IPS DF 4.7 (cell line): ENCODE measurements at regions not wholly inside any gene's neighbourhood (a gene's known extent, or its start where the extent isn't known, plus 50 kb on each side); places are given as distances from the start of the nearest gene placed in this dataset.
"Not testable (repeated sequence)": the region's sequence is repeated elsewhere in the genome, so short reads cannot be mapped to it uniquely, and the experiment has no call there.

ENCODE experiments used
- DNase-seq: peaks from one replicate; pipeline ENCODE4 v3.0.0-alpha.2; 2013; ENCODE audit warnings: low spot score; ENCODE audit errors: extremely low read depth

GRCh38 chr20:12808006-12808567, 200.7 kb upstream of the SPTLC3 start:
- no peak for DNase-seq

DNA sequence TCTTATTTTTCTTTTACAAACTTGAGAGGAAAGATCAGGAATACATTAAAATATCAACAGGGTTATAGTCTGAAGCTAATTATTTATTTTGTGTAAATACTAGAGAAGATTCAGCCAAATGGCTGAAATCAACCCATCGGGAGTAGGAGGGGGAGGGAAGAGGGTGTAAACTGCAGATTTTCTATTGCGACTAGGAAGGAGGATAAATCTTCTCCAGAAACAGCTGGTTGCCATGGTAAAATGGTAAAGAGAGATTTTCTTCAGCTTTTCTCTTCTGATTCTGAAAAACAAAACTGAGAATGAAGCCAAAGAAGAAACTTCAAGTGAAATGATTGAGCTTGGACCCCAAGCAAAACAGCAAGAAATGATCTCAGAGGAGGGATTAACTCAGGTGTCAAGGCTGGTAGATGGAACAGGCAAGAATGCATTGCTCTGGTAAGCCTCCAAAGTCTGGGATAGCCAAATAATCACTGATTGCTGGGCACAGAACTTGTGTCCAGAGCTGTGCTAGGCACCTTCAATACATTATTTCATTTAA, 193.5 kb upstream of the SPTLC3 start:
- DNase-seq = no peak

DNA sequence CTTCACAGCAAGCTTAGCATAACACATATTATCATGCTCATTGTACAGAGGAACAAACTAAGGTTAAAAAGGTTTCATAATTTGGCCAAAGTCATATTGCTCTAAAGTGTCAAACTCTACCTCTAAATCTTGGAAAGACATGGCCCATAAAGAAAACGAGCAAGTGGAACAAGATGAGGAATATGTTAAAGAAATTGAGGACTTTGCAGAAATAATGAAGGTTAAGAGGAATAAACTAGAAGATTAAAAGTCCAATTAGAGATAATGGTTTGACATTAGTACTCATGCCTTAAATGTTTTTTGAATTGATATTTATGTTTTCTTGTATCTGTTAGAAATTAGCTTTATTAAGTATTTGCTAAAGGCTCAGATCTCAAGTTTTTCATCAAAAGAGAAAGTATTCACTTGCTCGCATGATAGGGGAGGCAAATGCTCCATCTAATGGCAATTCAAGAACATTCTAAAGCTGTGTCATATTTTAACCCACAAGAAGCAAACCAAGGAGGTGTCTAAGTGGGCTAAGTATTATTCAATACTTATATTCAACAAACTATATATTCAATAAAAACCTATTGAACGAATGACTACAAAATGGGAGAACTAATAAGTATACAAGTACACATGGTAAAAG, 192.9 kb upstream of the SPTLC3 start:
- DNase-seq = no peak

- DNase-seq = no peak
Measured at GRCh38 chr20:12821249-12821648, 187.5 kb upstream of the SPTLC3 start.

GRCh38 chr20:12823734-12824133, 185.0 kb upstream of the SPTLC3 start:
- no peak for DNase-seq

DNA sequence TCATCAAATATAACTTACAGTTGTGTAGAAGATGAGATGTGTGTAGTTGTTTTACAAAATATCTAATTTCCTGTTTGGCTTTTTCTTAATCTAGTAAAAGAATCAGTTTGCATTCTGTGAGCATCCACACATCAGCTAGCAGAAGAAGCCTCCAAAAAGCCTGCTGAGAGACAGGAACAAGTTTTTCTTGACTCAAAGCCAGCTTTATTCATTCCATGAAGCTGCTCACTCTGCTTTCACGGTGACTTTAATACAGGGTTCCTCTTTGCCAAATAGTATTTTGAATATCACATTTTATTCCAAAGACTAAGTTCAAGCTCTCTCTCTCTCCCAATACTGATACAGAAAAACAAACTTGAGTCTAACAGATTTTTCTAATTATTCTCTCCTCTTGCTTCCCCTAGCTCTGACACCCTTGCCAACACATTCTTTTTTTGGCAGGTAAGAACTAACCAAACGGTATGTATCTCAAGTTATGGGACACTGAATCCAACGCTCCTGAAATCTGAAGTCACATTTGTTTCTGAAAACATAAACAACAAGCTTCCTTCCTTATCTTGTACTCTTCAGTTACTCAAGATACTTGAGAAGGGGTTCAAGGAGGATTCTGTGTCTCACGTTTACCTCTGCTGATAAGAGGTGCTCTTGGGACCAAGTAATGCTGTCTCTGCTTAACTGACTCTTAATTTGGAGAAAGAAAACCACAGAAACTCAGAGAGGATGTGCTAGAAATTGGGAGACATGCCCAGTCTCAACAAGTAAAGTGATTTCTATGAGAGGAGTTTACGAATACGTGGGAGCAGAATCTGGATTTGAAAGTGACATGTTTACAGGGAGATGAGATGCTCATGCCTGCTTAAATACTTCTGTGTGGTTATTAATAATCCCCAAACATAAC, 184.2 kb upstream of the SPTLC3 start:
- DNase-seq = no peak

- DNase-seq = no peak
Measured at GRCh38 chr20:12825226-12825595, 183.6 kb upstream of the SPTLC3 start.

GRCh38 chr20:12827816-12828385, 180.9 kb upstream of the SPTLC3 start:
- DNase-seq = no peak

- no peak for DNase-seq
Measured at GRCh38 chr20:12829170-12829569, 179.6 kb upstream of the SPTLC3 start.

DNA sequence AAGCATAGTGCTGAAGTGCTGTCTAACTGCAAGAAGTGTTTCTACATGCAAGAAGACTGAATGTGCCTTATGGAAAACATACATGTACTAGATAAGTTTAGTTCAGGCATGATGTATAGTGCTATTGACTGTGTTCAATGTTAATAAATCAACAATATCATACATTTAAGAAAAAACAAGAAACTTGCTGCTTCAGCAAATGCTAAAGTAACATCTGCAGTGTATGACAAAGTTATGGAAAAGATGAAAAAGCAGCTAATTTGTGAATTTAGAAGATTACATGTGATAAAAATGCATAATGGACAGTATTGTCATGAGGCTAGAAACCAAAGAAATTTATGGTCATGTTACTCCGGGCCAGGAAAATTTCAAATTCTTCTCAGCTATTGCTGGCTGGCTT, 174.9 kb upstream of the SPTLC3 start:
- no peak for DNase-seq

DNA sequence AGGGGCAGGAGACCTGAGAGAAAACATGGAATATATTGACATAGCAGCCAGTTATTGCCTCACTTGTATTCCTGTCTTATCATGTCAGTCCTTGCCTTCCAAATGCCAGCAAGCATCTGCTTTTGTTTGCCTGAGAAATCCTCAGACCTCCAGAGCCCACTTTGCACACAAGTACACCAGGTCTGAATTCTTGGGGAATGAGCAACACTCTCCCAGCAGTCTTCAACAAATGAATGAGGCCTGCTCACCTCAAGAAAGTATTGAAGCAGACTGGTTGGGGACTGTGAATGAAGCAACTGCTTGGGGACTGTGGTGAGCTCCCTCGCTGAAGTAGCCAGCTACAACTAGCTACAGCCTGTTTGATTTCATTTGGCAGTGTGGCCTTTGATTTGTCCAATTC, 172.8 kb upstream of the SPTLC3 start:
- DNase-seq = no peak

DNA sequence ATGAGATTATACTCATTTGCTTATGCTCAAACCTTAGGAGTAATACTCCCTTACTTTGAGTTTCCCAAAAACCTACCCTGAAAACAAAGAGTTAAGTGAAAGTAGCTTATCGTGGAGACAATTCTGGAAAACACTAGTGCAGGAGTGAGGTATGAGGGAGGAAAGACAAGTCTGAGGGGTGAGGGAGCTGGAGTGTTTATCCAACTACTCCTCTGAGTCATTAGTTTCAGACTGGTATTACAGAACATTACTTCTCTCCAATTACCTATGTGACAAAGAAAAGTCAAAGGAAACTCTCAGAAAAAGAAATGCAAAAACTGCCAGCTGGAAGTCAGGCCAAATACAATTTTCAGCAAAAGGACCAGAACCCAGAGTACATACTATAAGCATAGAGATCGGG, 171.1 kb upstream of the SPTLC3 start:
- DNase-seq = no peak

DNA sequence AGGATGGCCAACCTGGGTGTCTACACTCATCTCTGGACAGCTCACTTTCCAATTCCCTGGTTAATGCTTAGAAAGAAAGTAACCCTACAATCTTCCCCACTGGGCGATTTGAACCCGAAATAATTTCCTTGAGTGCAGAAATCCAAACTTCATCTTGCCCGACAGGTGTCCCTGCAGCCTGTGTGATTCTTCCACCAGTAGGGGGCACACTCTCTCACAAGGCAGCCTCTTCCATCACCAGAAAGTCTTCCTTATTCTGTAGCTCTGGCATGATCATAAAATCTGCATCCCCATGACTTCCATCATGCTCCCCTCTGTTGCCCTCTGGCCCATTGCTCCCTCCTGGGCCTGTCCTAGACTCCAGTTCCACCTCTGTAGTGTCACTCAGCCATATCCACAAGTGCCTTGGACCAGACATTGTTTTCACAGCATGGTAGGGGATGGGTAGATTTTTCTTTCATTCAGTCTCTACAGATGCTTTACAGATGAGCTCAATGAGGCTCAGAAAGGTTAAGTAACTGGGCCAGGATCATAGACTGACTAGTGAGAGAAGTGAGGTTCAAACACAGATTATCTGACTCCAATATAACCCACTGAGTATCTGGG, 170.4 kb upstream of the SPTLC3 start:
- DNase-seq = no peak

DNA sequence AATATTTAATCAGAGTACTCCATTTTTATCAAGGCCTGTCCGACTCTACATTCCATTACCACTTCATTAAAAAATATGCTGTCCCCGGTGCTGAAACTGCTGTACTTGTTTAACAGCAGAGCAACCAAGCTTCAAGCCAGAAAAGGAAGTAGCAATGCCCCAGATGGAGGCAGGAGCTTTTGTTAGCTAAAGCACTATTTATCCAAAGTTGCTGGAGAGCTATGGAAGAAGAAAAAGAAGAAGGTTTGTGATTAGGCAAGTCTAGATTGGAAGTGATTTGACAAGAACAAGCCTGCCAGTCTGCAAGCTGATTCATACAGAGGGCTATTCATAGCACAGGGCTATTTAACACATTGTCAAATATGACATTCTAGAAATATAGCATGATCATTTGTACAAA, 160.9 kb upstream of the SPTLC3 start:
- DNase-seq = no peak

- no peak for DNase-seq
Measured at GRCh38 chr20:12849225-12849910, 159.4 kb upstream of the SPTLC3 start.

DNA sequence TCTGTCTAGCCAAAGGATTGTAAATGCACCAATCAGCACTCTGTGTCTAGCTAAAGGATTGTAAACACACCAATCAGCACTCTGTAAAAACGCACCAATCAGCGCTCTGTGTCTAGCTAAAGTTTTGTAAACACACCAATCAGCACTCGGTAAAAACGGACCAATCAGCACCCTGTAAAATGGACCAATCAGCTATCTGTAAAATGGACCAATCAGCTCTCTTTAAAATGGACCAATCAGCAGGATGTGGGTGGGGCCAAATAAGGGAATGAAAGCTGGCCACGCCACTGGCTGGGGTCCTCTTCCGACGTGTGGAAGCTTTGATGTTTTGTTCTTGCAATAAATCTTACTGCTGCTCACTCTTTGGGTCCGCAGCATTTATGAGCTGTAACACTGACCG, 151.1 kb upstream of the SPTLC3 start:
- DNase-seq = not testable (repeated sequence)

DNA sequence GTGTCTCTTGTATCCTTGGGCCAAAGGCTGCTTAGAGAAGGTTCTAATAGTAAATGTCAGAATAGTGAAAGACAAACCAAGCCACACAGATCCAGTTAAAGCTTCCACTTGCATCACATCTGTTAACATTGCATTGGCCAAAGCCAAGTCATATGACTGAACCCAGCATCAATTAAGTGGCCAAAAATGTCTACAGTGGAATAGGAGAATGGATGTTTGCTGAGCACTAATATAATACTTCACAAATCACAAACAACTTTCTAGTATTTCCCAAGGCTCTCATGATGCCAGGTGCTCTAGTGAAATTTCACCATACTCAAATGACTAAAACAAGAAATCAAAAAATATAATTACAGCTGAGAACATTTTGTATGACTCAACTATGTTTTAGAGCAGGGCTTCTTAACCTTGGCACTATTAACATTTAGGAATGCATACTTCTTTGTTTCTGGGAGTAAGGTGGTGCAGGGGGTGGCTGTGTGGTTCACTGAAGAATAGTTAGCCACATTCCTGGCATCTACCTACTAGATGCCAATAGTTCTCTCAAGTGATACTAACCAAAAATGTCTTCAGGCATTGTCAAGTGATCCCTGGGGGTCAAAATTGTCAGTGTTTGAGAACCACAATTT, 148.0 kb upstream of the SPTLC3 start:
- no peak for DNase-seq

DNA sequence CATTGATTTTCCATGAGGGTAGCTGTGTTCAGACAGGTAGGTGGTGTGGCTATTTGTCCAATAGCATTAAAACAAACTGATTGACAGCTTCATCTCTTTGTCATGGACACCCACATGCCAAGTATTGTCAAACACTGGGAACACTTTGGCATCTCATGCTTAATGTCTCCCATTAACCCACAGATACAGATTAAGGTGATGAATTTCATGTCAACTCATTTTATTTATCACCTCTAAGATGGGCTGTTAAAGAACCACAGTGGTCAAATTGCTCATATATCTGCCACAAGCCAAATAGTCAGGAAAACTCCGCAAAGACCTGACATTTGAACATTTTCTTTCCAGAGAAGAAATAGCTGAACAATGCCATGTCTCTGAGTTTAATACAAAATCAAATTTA, 139.1 kb upstream of the SPTLC3 start:
- no peak for DNase-seq

- no peak for DNase-seq
Measured at GRCh38 chr20:12870588-12870987, 138.2 kb upstream of the SPTLC3 start.

DNA sequence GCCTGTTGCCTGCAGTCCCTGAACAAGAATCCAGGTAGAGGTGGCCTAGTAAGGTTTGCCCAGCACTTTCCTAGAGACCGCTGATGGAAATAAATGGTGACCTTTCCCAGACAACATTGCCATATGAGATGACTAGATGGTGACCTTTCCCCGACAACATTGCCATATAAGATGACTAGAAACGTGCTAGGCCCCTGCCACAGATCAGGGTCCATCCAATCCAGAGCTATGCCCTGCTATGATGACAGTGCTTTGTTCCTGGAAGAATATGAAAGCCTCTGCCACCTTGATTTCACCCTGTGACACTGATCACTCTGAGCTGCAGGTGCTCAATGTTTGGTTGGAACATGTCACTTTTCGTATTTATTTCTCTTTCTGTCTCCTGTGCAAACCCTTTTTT, 133.8 kb upstream of the SPTLC3 start:
- DNase-seq = no peak

DNA sequence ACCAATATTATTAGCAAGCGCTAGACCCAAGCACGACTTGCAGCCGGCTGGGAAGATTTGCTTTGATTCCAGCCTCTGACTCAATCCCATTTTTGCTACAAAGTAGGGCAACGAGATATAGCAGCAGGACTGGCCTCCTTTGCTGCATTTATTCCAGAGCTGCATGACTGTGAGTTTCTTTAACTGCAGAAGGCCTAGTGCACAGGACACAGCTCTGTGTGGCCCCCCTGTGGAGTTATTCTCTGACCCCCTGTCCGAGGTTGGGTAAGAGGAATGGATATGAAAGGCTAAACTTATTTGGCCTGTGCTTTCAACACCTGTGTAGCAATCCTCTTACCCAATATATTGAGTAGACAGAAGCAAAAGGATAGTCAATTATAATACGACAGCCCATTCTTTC, 133.3 kb upstream of the SPTLC3 start:
- no peak for DNase-seq
